ENCODE measurements at regions not wholly inside any gene's neighbourhood (a gene's known extent, or its start where the extent isn't known, plus 50 kb on each side); places are given as distances from the start of the nearest gene placed in this dataset.

- TF ChIP-seq CTCF (IDR thresholded peaks at IDR 0.05; ENCODE audit: borderline replicate concordance, extremely low read depth, low read length, poor library complexity, severe bottlenecking): no peak
- no peak for TF ChIP-seq EZH2 (IDR thresholded peaks at IDR 0.05; ENCODE audit: borderline replicate concordance, low read depth, low read length, severe bottlenecking)
Measured at GRCh38 chr9:105963343-105964099, 269.2 kb downstream of the TMEM38B start.

Measured in DND-41 (cell line).